B cell (primary cell): ENCODE measurements at regions not wholly inside any gene's neighbourhood (a gene's known extent, or its start where the extent isn't known, plus 50 kb on each side); places are given as distances from the start of the nearest gene placed in this dataset.

ENCODE experiments used
- ATAC-seq: fragments of 200-7000 bp; cut with Tn5 transposase; one replicate; pipeline ENCODE4 v1.10.0; 2021; ENCODE audit warnings: low read depth, mild to moderate bottlenecking, moderate number of reproducible peaks, moderate library complexity
- CTCF ChIA-PET: fragments of 350-600 bp; sonication (Branson Sonifier 250); formaldehyde crosslinking; loops from one replicate; lab custom pipeline; 2021; ENCODE audit warnings: antibody characterized with exemption, inconsistent platforms; lab: Charles Lee
- POLR2A ChIA-PET: fragments of 350-600 bp; sonication (Branson Sonifier 250); formaldehyde crosslinking; loops from one replicate; lab custom pipeline; 2021; ENCODE audit warnings: antibody characterized with exemption; lab: Charles Lee
- DNase-seq: peaks from one replicate; pipeline ENCODE4 v3.0.0; 2013
- H2AFZ ChIP-seq: 2 replicates; pipeline ENCODE4 v1.6.1; 2012; ENCODE audit warnings: mild to moderate bottlenecking, low read depth, low read length; ENCODE audit not compliant: insufficient read depth, poor library complexity, severe bottlenecking
- H3K27ac ChIP-seq, 2 donors: 1 replicate in 1 of 2; 2 replicates in 1 of 2; pipeline ENCODE4 v1.5.1; 2012 to 2013; ENCODE audit warnings: low read length in 2 of 2, mild to moderate bottlenecking in 2 of 2, moderate library complexity in 1 of 2
- H3K27me3 ChIP-seq, 4 experiments: fragments of 200-600 bp in 1 of 4; sonication (generic) in 1 of 4; replicated peaks in 1 of 4; 1 replicate in 2 of 4; 2 replicates in 2 of 4; pipeline versions ENCODE4 v1.6.1 to v1.7.0; 2013 to 2016; ENCODE audit warnings: low read length in 3 of 4, mild to moderate bottlenecking in 2 of 4, mixed read lengths in 1 of 4, moderate library complexity in 1 of 4; ENCODE audit not compliant: insufficient read depth in 4 of 4, control insufficient read depth in 3 of 4; ENCODE audit errors: control extremely low read depth in 1 of 4
- H3K36me3 ChIP-seq, 2 experiments: replicated peaks in 1 of 2; 1 replicate in 1 of 2; 2 replicates in 1 of 2; pipeline versions ENCODE4 v1.6.1 to v1.7.1; 2013; ENCODE audit warnings: low read length in 1 of 2; ENCODE audit not compliant: insufficient read depth in 2 of 2, control insufficient read depth in 1 of 2; ENCODE audit errors: control extremely low read depth in 1 of 2, extremely low read depth in 1 of 2
- H3K4me1 ChIP-seq, 2 donors: fragments of 200-600 bp in 1 of 2; sonication (generic) in 1 of 2; 1 replicate in 1 of 2; 2 replicates in 1 of 2; pipeline versions ENCODE4 v1.5.1 to v1.6.1; 2013 to 2017; ENCODE audit warnings: low read length in 2 of 2; ENCODE audit not compliant: control insufficient read depth in 2 of 2, insufficient read depth in 2 of 2
- H3K4me2 ChIP-seq: replicated peaks from 2 replicates; pipeline ENCODE3; 2012; ENCODE audit warnings: mild to moderate bottlenecking, low read depth, low read length; ENCODE audit not compliant: poor library complexity, severe bottlenecking
- H3K4me3 ChIP-seq, 5 experiments: fragments of 200-600 bp in 1 of 5; sonication (generic) in 1 of 5; 1 replicate in 3 of 5; 2 replicates in 2 of 5; pipeline versions ENCODE4 v1.5.1 to v1.7.0; 2011 to 2016; ENCODE audit warnings: low read length in 4 of 5, mild to moderate bottlenecking in 4 of 5, low read depth in 2 of 5, control low read depth in 1 of 5, moderate library complexity in 1 of 5; ENCODE audit not compliant: insufficient read depth in 1 of 5; ENCODE audit errors: control extremely low read depth in 1 of 5, extremely low read depth in 1 of 5
- H3K79me2 ChIP-seq: fragments of 200-600 bp; sonication (generic); one replicate; pipeline ENCODE4 v1.6.0; 2016; ENCODE audit warnings: low read length; ENCODE audit not compliant: control insufficient read depth, insufficient read depth
- H3K9ac ChIP-seq: fragments of 200-600 bp; sonication (generic); 2 replicates; pipeline ENCODE4 v1.6.1; 2017; ENCODE audit warnings: mild to moderate bottlenecking, low read length, moderate library complexity
- H3K9me3 ChIP-seq, 3 donors: one replicate each; pipeline versions ENCODE4 v1.6.1 to v1.7.1; 2013; ENCODE audit warnings: low read length in 2 of 3; ENCODE audit not compliant: control insufficient read depth in 2 of 3, insufficient read depth in 1 of 3; ENCODE audit errors: control extremely low read depth in 1 of 3
- H4K20me1 ChIP-seq: 2 replicates; pipeline ENCODE4 v1.6.0; 2012; ENCODE audit warnings: mild to moderate bottlenecking, low read length; ENCODE audit not compliant: insufficient read depth, control insufficient read depth, poor library complexity, severe bottlenecking
- H3K27ac Mint-ChIP-seq: one replicate; pipeline ENCODE4 v1.8.0; 2021; ENCODE audit warnings: mixed read lengths
- H3K27me3 Mint-ChIP-seq: one replicate; pipeline ENCODE4 v1.8.0; 2021; ENCODE audit warnings: mixed read lengths
- H3K4me1 Mint-ChIP-seq: one replicate; pipeline ENCODE4 v1.8.0; 2021; ENCODE audit warnings: mixed read lengths
- H3K4me3 Mint-ChIP-seq: one replicate; pipeline ENCODE4 v1.8.0; 2021; ENCODE audit warnings: mixed read lengths
- H3K9me3 Mint-ChIP-seq: one replicate; pipeline ENCODE4 v1.8.0; 2022; ENCODE audit warnings: mixed read lengths; ENCODE audit not compliant: insufficient read depth
- EZH2 ChIP-seq: IDR thresholded peaks from 2 replicates; pipeline ENCODE4 v1.6.1; 2012; ENCODE audit warnings: borderline replicate concordance, low read depth, mild to moderate bottlenecking, moderate library complexity, low read length; ENCODE audit not compliant: insufficient read depth, poor library complexity, severe bottlenecking
- intact Hi-C: fragments of 100-400 bp; cut with micrococcal nuclease; formaldehyde crosslinking; loops from one replicate; pipeline ENCODE4 v1.10.0; 2022
- TF ChIP-seq, protein P1 (sequence below): fragments of 200-600 bp; IDR thresholded peaks from one replicate; pipeline ENCODE4 v1.8.0; 2022; ENCODE audit warnings: antibody characterized with exemption, mild to moderate bottlenecking

DNA sequence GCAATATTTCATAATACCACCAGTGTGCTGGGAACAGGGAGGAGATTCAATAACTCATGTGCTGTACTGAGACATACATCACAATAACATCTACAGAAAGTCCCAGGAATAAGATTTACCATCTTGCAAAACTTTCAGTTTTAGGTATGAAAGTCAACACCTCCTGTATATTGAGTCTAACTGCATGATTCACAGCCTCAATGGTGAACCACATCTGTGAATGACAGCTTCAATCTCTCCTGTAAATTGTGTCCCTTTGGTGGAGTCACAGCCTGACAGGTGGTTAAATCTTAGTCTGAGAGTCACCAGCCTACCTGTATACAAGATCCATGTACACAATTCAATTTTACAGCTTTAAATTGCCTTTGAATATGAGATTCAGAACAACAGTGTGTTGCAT, 242.1 kb downstream of the RPS4Y2 start:
- H3K4me1 ChIP-seq = no peaks in the 10 kb centered on the region
- ChIA-PET POLR2A (no interaction called here), CTCF (no interaction called here)
- H3K27me3 Mint-ChIP-seq = no peaks in the 10 kb centered on the region
- H3K27ac Mint-ChIP-seq = no peak overlapping the region
- H4K20me1 ChIP-seq = no peaks in the 10 kb centered on the region
- no peaks in the 10 kb centered on the region for H3K9me3 Mint-ChIP-seq
- intact Hi-C loops = no loop called here
- H3K27me3 ChIP-seq = no peaks in the 10 kb centered on the region
- no peaks in the 10 kb centered on the region for H3K36me3 ChIP-seq
- no peak overlapping the region for H3K27ac ChIP-seq
- no peaks in the 10 kb centered on the region for H3K9me3 ChIP-seq
- no peak overlapping the region for H2AFZ ChIP-seq
- no peak overlapping the region for H3K4me3 Mint-ChIP-seq
- no peaks in the 10 kb centered on the region for H3K79me2 ChIP-seq
- no peak for DNase-seq
- TF ChIP-seq EZH2 = no peak
- TF ChIP-seq, protein P1, sequence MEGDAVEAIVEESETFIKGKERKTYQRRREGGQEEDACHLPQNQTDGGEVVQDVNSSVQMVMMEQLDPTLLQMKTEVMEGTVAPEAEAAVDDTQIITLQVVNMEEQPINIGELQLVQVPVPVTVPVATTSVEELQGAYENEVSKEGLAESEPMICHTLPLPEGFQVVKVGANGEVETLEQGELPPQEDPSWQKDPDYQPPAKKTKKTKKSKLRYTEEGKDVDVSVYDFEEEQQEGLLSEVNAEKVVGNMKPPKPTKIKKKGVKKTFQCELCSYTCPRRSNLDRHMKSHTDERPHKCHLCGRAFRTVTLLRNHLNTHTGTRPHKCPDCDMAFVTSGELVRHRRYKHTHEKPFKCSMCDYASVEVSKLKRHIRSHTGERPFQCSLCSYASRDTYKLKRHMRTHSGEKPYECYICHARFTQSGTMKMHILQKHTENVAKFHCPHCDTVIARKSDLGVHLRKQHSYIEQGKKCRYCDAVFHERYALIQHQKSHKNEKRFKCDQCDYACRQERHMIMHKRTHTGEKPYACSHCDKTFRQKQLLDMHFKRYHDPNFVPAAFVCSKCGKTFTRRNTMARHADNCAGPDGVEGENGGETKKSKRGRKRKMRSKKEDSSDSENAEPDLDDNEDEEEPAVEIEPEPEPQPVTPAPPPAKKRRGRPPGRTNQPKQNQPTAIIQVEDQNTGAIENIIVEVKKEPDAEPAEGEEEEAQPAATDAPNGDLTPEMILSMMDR = no peak
- H3K4me1 Mint-ChIP-seq = peaks cover 10% of the 10 kb centered on the region
- no peak overlapping the region for H3K9ac ChIP-seq
- H3K4me3 ChIP-seq = no peak overlapping the region
- no peak overlapping the region for H3K4me2 ChIP-seq
- ATAC-seq = no peak

DNA sequence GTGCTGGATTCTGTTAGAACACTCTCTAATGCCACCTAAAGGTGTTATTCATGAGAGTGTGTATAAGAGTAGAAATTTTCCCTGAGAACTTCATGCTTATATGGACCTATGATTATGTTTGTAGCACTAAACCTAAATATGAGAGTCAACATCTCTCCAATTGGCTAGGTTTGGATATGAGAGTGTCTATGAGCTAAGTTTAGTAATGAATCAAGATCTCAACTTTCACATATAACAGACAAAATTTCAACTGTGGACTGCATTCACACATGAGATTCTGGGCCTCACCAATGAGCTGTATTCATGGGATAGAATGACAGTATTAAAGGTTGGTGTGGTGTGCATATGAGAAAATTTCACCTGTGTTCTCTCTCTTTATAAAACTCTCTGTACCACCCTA, 242.6 kb downstream of the RPS4Y2 start:
- no peaks in the 10 kb centered on the region for H3K27me3 ChIP-seq
- DNase-seq = no peak
- H3K36me3 ChIP-seq = no peaks in the 10 kb centered on the region
- H4K20me1 ChIP-seq = no peaks in the 10 kb centered on the region
- Mint-ChIP-seq H3K9me3 (no peaks in the 10 kb centered on the region), H3K4me1 (peaks cover 10% of the 10 kb centered on the region), H3K27ac (no peak overlapping the region), H3K4me3 (no peak overlapping the region), H3K27me3 (no peaks in the 10 kb centered on the region)
- no peak for ATAC-seq
- H3K4me2 ChIP-seq = no peak overlapping the region
- intact Hi-C loops = no loop called here
- no peak overlapping the region for H3K4me3 ChIP-seq
- ChIA-PET CTCF (no interaction called here), POLR2A (no interaction called here)
- TF ChIP-seq, protein P1 = no peak
- TF ChIP-seq EZH2 = no peak
- H3K9ac ChIP-seq = no peak overlapping the region
- no peak overlapping the region for H3K27ac ChIP-seq
- H3K4me1 ChIP-seq = no peaks in the 10 kb centered on the region
- no peaks in the 10 kb centered on the region for H3K79me2 ChIP-seq
- H3K9me3 ChIP-seq = no peaks in the 10 kb centered on the region
- no peak overlapping the region for H2AFZ ChIP-seq
